ENCODE measurements at regions not wholly inside any gene's neighbourhood (a gene's known extent, or its start where the extent isn't known, plus 50 kb on each side); places are given as distances from the start of the nearest gene placed in this dataset.

GRCh38 chr17:71447644-71448043 is 673.2 kb upstream of the SOX9 start:
- TF ChIP-seq NFIC (IDR thresholded peaks at IDR 0.05) (no peak), FOXM1 (IDR thresholded peaks at IDR 0.05; ENCODE audit: borderline replicate concordance, low read depth) (no peak), RAD21 (IDR thresholded peaks at IDR 0.05; ENCODE audit: low read depth) (no peak), YY1 (IDR thresholded peaks at IDR 0.05; ENCODE audit: low read depth) (no peak), EGR1 (IDR thresholded peaks at IDR 0.05) (no peak), USF1 (IDR thresholded peaks at IDR 0.05) (no peak), TEAD4 (IDR thresholded peaks at IDR 0.05) (no peak)

GRCh38 chr17:71453876-71454422 is 666.9 kb upstream of the SOX9 start:
- no peak for TF ChIP-seq FOXM1 (IDR thresholded peaks at IDR 0.05; ENCODE audit: borderline replicate concordance, low read depth)
- no peak for TF ChIP-seq EP300 (IDR thresholded peaks at IDR 0.05; ENCODE audit: borderline replicate concordance)
- no peak for TF ChIP-seq TEAD4 (IDR thresholded peaks at IDR 0.05)
- TF ChIP-seq MAX (IDR thresholded peaks at IDR 0.05): no peak
- TF ChIP-seq RAD21 (IDR thresholded peaks at IDR 0.05; ENCODE audit: low read depth): no peak
- TF ChIP-seq CREB1 (IDR thresholded peaks at IDR 0.05; ENCODE audit: low read depth): no peak
- TF ChIP-seq EGR1 (IDR thresholded peaks at IDR 0.05): no peak
- TF ChIP-seq NFIC (IDR thresholded peaks at IDR 0.05): no peak
- no peak for TF ChIP-seq TCF12 (IDR thresholded peaks at IDR 0.05; ENCODE audit: low read depth)
- TF ChIP-seq REST (IDR thresholded peaks at IDR 0.05; ENCODE audit: low read depth): no peak
- no peak for TF ChIP-seq USF1 (IDR thresholded peaks at IDR 0.05)
- no peak for TF ChIP-seq TAF1 (IDR thresholded peaks at IDR 0.05; ENCODE audit: low read depth)
- no peak for TF ChIP-seq ZBTB7A (IDR thresholded peaks at IDR 0.05; ENCODE audit: low read depth)
- no peak for TF ChIP-seq CEBPB (IDR thresholded peaks at IDR 0.05)
- TF ChIP-seq YY1 (IDR thresholded peaks at IDR 0.05; ENCODE audit: low read depth): no peak

- TF ChIP-seq TCF12 (IDR thresholded peaks at IDR 0.05; ENCODE audit: low read depth) (no peak), EGR1 (IDR thresholded peaks at IDR 0.05) (no peak), TAF1 (IDR thresholded peaks at IDR 0.05; ENCODE audit: low read depth) (no peak), ZBTB7A (IDR thresholded peaks at IDR 0.05; ENCODE audit: low read depth) (no peak), EP300 (IDR thresholded peaks at IDR 0.05; ENCODE audit: borderline replicate concordance) (no peak), FOXM1 (IDR thresholded peaks at IDR 0.05; ENCODE audit: borderline replicate concordance, low read depth) (no peak), YY1 (IDR thresholded peaks at IDR 0.05; ENCODE audit: low read depth) (no peak), MAX (IDR thresholded peaks at IDR 0.05) (no peak), CEBPB (IDR thresholded peaks at IDR 0.05) (no peak), NFIC (IDR thresholded peaks at IDR 0.05) (no peak), USF1 (IDR thresholded peaks at IDR 0.05) (no peak), CREB1 (IDR thresholded peaks at IDR 0.05; ENCODE audit: low read depth) (no peak), RAD21 (IDR thresholded peaks at IDR 0.05; ENCODE audit: low read depth) (no peak), TEAD4 (IDR thresholded peaks at IDR 0.05) (no peak), REST (IDR thresholded peaks at IDR 0.05; ENCODE audit: low read depth) (no peak)
These were observed 665.6 kb upstream of the SOX9 start for GRCh38 chr17:71455219-71455618.

GRCh38 chr17:71458322-71458721 is 662.5 kb upstream of the SOX9 start:
- no peak for TF ChIP-seq MAX (IDR thresholded peaks at IDR 0.05)
- TF ChIP-seq REST (IDR thresholded peaks at IDR 0.05; ENCODE audit: low read depth): no peak
- TF ChIP-seq ZBTB7A (IDR thresholded peaks at IDR 0.05; ENCODE audit: low read depth): no peak
- no peak for TF ChIP-seq TEAD4 (IDR thresholded peaks at IDR 0.05)
- no peak for TF ChIP-seq RAD21 (IDR thresholded peaks at IDR 0.05; ENCODE audit: low read depth)
- no peak for TF ChIP-seq TAF1 (IDR thresholded peaks at IDR 0.05; ENCODE audit: low read depth)
- TF ChIP-seq EGR1 (IDR thresholded peaks at IDR 0.05): no peak
- TF ChIP-seq FOXM1 (IDR thresholded peaks at IDR 0.05; ENCODE audit: borderline replicate concordance, low read depth): no peak
- no peak for TF ChIP-seq YY1 (IDR thresholded peaks at IDR 0.05; ENCODE audit: low read depth)
- TF ChIP-seq TCF12 (IDR thresholded peaks at IDR 0.05; ENCODE audit: low read depth): no peak
- no peak for TF ChIP-seq EP300 (IDR thresholded peaks at IDR 0.05; ENCODE audit: borderline replicate concordance)
- TF ChIP-seq USF1 (IDR thresholded peaks at IDR 0.05): no peak
- no peak for TF ChIP-seq CEBPB (IDR thresholded peaks at IDR 0.05)
- TF ChIP-seq CREB1 (IDR thresholded peaks at IDR 0.05; ENCODE audit: low read depth): no peak
- no peak for TF ChIP-seq NFIC (IDR thresholded peaks at IDR 0.05)
